ENCODE measurements at regions not wholly inside any gene's neighbourhood (a gene's known extent, or its start where the extent isn't known, plus 50 kb on each side); places are given as distances from the start of the nearest gene placed in this dataset.

GRCh38 chr6:109315341-109316110 lies 66.7 kb downstream of the CD164 start:
- DNase-seq = no peak

- DNase-seq = no peak
Observed at GRCh38 chr6:109314313-109314712, 68.0 kb downstream of the CD164 start.

GRCh38 chr6:109313139-109313538 lies 69.1 kb downstream of the CD164 start:
- no peak for DNase-seq

- DNase-seq = no peak
Observed at GRCh38 chr6:109311471-109311870, 70.8 kb downstream of the CD164 start.

- no peak for DNase-seq
Observed at GRCh38 chr6:109309917-109310316, 72.3 kb downstream of the CD164 start.

GRCh38 chr6:109308018-109308492 lies 74.2 kb downstream of the CD164 start:
- no peak for DNase-seq

GRCh38 chr6:109306733-109307132 lies 75.5 kb downstream of the CD164 start:
- DNase-seq = no peak

GRCh38 chr6:109305028-109305427 lies 77.2 kb downstream of the CD164 start:
- no peak for DNase-seq

GRCh38 chr6:109304284-109305015 lies 77.8 kb downstream of the CD164 start:
- no peak for DNase-seq

- no peak for DNase-seq
Observed at GRCh38 chr6:109303640-109304283, 78.5 kb downstream of the CD164 start.

GRCh38 chr6:109303164-109303563 lies 79.1 kb downstream of the CD164 start:
- no peak for DNase-seq

GRCh38 chr6:109302176-109302575 lies 80.1 kb downstream of the CD164 start:
- no peak for DNase-seq

- DNase-seq = no peak
Observed at GRCh38 chr6:109301418-109301817, 80.8 kb downstream of the CD164 start.

GRCh38 chr6:109300874-109301273 lies 81.4 kb downstream of the CD164 start:
- no peak for DNase-seq

- no peak for DNase-seq
Observed at GRCh38 chr6:109299776-109300564, 82.3 kb downstream of the CD164 start.

GRCh38 chr6:109299265-109299607 lies 83.0 kb downstream of the CD164 start:
- DNase-seq = no peak

GRCh38 chr6:109298605-109299264 lies 83.5 kb downstream of the CD164 start:
- DNase-seq = no peak

- DNase-seq = no peak
Observed at GRCh38 chr6:109297406-109298110, 84.7 kb downstream of the CD164 start.

- peak; percentile 73 for DNase-seq
Observed at GRCh38 chr6:109296971-109297372, 85.3 kb downstream of the CD164 start.

GRCh38 chr6:109296452-109296851 lies 85.8 kb downstream of the CD164 start:
- DNase-seq = peak; percentile 86

- DNase-seq = no peak
Observed at GRCh38 chr6:109295774-109296156, 86.5 kb downstream of the CD164 start.
